SU-DHL-6 (cell line): ENCODE measurements at regions not wholly inside any gene's neighbourhood (a gene's known extent, or its start where the extent isn't known, plus 50 kb on each side); places are given as distances from the start of the nearest gene placed in this dataset.

ENCODE experiments used
- EZH2phosphoT487 ChIP-seq: fragments of 200-600 bp; sonication (generic), shearing (Covaris generic); conservative IDR thresholded peaks from 2 replicates; pipeline ENCODE4 v1.6.1; 2018; ENCODE audit warnings: mild to moderate bottlenecking, antibody characterized with exemption, low read length, moderate library complexity, mixed read lengths
- TF ChIP-seq, protein P1 (sequence below): fragments of 200-600 bp; sonication (generic); IDR thresholded peaks from one replicate; pipeline ENCODE4 v1.5.1; 2017; ENCODE audit warnings: antibody characterized with exemption, mild to moderate bottlenecking, low read length, moderate library complexity; ENCODE audit not compliant: insufficient read depth, poor library complexity, severe bottlenecking

DNA sequence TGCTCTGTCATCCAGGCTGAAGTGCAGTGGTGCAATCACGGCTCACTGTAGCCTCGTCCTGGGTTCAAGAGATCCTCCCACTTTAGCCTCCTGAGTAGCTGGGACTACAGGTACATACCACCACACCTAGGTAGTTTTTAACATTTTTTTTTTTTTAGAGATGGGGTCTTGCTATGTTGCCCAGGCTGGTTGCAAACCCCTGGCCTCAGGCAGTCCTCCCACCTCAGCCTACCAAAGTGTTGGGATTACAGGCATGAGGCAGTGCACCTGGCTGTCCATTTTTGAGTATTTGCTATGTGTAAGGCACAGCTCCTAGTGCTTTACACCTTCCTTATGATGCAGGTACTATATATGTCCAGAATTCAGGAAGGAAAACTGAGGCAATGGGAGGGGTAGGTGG is 138.8 kb upstream of the ZNF536 start:
- TF ChIP-seq, protein P1, sequence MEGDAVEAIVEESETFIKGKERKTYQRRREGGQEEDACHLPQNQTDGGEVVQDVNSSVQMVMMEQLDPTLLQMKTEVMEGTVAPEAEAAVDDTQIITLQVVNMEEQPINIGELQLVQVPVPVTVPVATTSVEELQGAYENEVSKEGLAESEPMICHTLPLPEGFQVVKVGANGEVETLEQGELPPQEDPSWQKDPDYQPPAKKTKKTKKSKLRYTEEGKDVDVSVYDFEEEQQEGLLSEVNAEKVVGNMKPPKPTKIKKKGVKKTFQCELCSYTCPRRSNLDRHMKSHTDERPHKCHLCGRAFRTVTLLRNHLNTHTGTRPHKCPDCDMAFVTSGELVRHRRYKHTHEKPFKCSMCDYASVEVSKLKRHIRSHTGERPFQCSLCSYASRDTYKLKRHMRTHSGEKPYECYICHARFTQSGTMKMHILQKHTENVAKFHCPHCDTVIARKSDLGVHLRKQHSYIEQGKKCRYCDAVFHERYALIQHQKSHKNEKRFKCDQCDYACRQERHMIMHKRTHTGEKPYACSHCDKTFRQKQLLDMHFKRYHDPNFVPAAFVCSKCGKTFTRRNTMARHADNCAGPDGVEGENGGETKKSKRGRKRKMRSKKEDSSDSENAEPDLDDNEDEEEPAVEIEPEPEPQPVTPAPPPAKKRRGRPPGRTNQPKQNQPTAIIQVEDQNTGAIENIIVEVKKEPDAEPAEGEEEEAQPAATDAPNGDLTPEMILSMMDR: no peak
- no peak for TF ChIP-seq EZH2phosphoT487
